PC-9 (cell line): ENCODE measurements at regions not wholly inside any gene's neighbourhood (a gene's known extent, or its start where the extent isn't known, plus 50 kb on each side); places are given as distances from the start of the nearest gene placed in this dataset.

Source experiments
- BruUV-seq: library from RNA; stranded (reverse); fragments of 400-500 nt; replicated peaks from 2 replicates; lab custom pipeline; 2021; lab: Mats Ljungman, UMichigan
- CTCF ChIA-PET: fragments of 300-600 bp; sonication (Branson Sonifier 250); formaldehyde crosslinking; loops from one replicate; lab custom pipeline; 2022; ENCODE audit warnings: antibody characterized with exemption; lab: Charles Lee
- POLR2A ChIA-PET: fragments of 300-600 bp; sonication (Branson Sonifier 250); formaldehyde crosslinking; loops from one replicate; lab custom pipeline; 2022; ENCODE audit warnings: antibody characterized with exemption; ENCODE audit not compliant: unreplicated experiment; lab: Charles Lee
- DNase-seq, 2 experiments: peaks; one replicate each; pipeline versions ENCODE4 v3.0.0 to v3.0.0-alpha.2; 2015 to 2022; ENCODE audit warnings: mixed read lengths in 1 of 2
- H2AFZ ChIP-seq: fragments of 200-600 bp; sonication (generic); 2 replicates; pipeline ENCODE4 v1.8.1; 2017; ENCODE audit warnings: antibody characterized with exemption
- H3F3A ChIP-seq: fragments of 200-600 bp; sonication (generic); 2 replicates; pipeline ENCODE4 v1.8.1; 2017; ENCODE audit warnings: antibody characterized with exemption, mild to moderate bottlenecking, low read depth; ENCODE audit not compliant: insufficient read depth
- H3K27ac ChIP-seq: fragments of 200-600 bp; sonication (generic); 2 replicates; pipeline ENCODE4 v1.6.1; 2016; ENCODE audit warnings: mixed run types
- H3K27me3 ChIP-seq: fragments of 200-600 bp; sonication (generic); 2 replicates; pipeline ENCODE4 v1.6.1; 2016; ENCODE audit warnings: low read depth, mixed run types; ENCODE audit not compliant: insufficient read depth
- H3K36me3 ChIP-seq: fragments of 200-600 bp; sonication (generic); 2 replicates; pipeline ENCODE4 v1.6.1; 2016; ENCODE audit warnings: low read depth, mixed run types
- H3K4me1 ChIP-seq: fragments of 200-600 bp; sonication (generic); replicated peaks from 2 replicates; pipeline ENCODE4 v1.6.1; 2016; ENCODE audit warnings: mixed run types; ENCODE audit not compliant: insufficient read depth
- H3K4me2 ChIP-seq: fragments of 200-600 bp; sonication (generic); 2 replicates; pipeline ENCODE4 v1.6.1; 2017; ENCODE audit warnings: mixed run types
- H3K4me3 ChIP-seq: fragments of 200-600 bp; sonication (generic); 2 replicates; pipeline ENCODE4 v1.6.1; 2016; ENCODE audit warnings: mixed run types
- H3K79me2 ChIP-seq: fragments of 200-600 bp; sonication (generic); 2 replicates; pipeline ENCODE4 v1.6.1; 2017; ENCODE audit warnings: low read depth, mixed run types
- H3K9me2 ChIP-seq: fragments of 200-600 bp; sonication (generic); 2 replicates; pipeline ENCODE4 v1.8.1; 2017; ENCODE audit warnings: mild to moderate bottlenecking; ENCODE audit not compliant: insufficient read depth
- H3K9me3 ChIP-seq: fragments of 200-600 bp; sonication (generic); 2 replicates; pipeline ENCODE4 v1.8.1; 2016; ENCODE audit warnings: low read depth; ENCODE audit not compliant: insufficient read depth
- H4K20me1 ChIP-seq: fragments of 200-600 bp; sonication (generic); 2 replicates; pipeline ENCODE4 v1.8.1; 2017; ENCODE audit not compliant: insufficient read depth
- EZH2 ChIP-seq: fragments of 200-600 bp; sonication (generic); IDR thresholded peaks from 2 replicates; pipeline ENCODE4 v1.8.0; 2017; ENCODE audit warnings: antibody characterized with exemption, low read depth
- intact Hi-C: fragments of 100-400 bp; cut with micrococcal nuclease; formaldehyde crosslinking; loops from one replicate; pipeline ENCODE4 v1.10.0; 2022; ENCODE audit not compliant: unreplicated experiment
- TF ChIP-seq, protein P1 (sequence below): fragments of 200-600 bp; sonication (generic); conservative IDR thresholded peaks from 2 replicates; pipeline ENCODE4 v1.6.1; 2017; ENCODE audit warnings: mixed run types, antibody characterized with exemption, mild to moderate bottlenecking, moderate library complexity

- Histone ChIP-seq H3K4me2 (no peak overlapping the region), H4K20me1 (no peaks in the 10 kb centered on the region), H2AFZ (no peak overlapping the region), H3K4me1 (no peaks in the 10 kb centered on the region), H3K79me2 (no peaks in the 10 kb centered on the region), H3K4me3 (no peak overlapping the region), H3K36me3 (no peaks in the 10 kb centered on the region), H3K9me2 (no peaks in the 10 kb centered on the region), H3K27me3 (no peaks in the 10 kb centered on the region), H3K27ac (no peak overlapping the region), H3F3A (no peaks in the 10 kb centered on the region), H3K9me3 (no peaks in the 10 kb centered on the region)
- ChIA-PET CTCF (no interaction called here), POLR2A (no interaction called here)
- no TSS peak for BruUV-seq
- no peak for DNase-seq
- intact Hi-C loops = no loop called here
- TF ChIP-seq, protein P1, sequence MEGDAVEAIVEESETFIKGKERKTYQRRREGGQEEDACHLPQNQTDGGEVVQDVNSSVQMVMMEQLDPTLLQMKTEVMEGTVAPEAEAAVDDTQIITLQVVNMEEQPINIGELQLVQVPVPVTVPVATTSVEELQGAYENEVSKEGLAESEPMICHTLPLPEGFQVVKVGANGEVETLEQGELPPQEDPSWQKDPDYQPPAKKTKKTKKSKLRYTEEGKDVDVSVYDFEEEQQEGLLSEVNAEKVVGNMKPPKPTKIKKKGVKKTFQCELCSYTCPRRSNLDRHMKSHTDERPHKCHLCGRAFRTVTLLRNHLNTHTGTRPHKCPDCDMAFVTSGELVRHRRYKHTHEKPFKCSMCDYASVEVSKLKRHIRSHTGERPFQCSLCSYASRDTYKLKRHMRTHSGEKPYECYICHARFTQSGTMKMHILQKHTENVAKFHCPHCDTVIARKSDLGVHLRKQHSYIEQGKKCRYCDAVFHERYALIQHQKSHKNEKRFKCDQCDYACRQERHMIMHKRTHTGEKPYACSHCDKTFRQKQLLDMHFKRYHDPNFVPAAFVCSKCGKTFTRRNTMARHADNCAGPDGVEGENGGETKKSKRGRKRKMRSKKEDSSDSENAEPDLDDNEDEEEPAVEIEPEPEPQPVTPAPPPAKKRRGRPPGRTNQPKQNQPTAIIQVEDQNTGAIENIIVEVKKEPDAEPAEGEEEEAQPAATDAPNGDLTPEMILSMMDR = no peak
- TF ChIP-seq EZH2 = no peak
These were observed 242.6 kb upstream of the PAPPA start for GRCh38 chr9:115910959-115911358.

GRCh38 chr9:115912086-115912485 lies 241.5 kb upstream of the PAPPA start:
- no peak for DNase-seq
- Histone ChIP-seq H3K9me3 (no peaks in the 10 kb centered on the region), H3K4me3 (no peak overlapping the region), H3K27ac (no peak overlapping the region), H3K27me3 (no peaks in the 10 kb centered on the region), H2AFZ (no peak overlapping the region), H4K20me1 (no peaks in the 10 kb centered on the region), H3K9me2 (no peaks in the 10 kb centered on the region), H3K79me2 (no peaks in the 10 kb centered on the region), H3K4me2 (no peak overlapping the region), H3F3A (no peaks in the 10 kb centered on the region), H3K36me3 (no peaks in the 10 kb centered on the region), H3K4me1 (no peaks in the 10 kb centered on the region)
- BruUV-seq = no TSS peak
- intact Hi-C loops = no loop called here
- ChIA-PET CTCF (interaction anchor here (0.6 kb wide), 1 partner anchor 316 kb away, joined by 12 read pairs; no protein-coding TSS in a partner anchor), POLR2A (interaction anchor here (0.5 kb wide), 1 partner anchor 298 kb away, joined by 23 read pairs; no protein-coding TSS in a partner anchor)
- no peak for TF ChIP-seq EZH2
- TF ChIP-seq, protein P1 = no peak

GRCh38 chr9:115913696-115914095 lies 239.9 kb upstream of the PAPPA start:
- DNase-seq = no peak
- intact Hi-C loops = no loop called here
- CTCF ChIA-PET = no interaction called here
- H4K20me1 ChIP-seq = no peaks in the 10 kb centered on the region
- H3K79me2 ChIP-seq = no peaks in the 10 kb centered on the region
- no peaks in the 10 kb centered on the region for H3F3A ChIP-seq
- no TSS peak for BruUV-seq
- H3K4me3 ChIP-seq = no peak overlapping the region
- POLR2A ChIA-PET = no interaction called here
- no peak overlapping the region for H3K27ac ChIP-seq
- no peaks in the 10 kb centered on the region for H3K4me1 ChIP-seq
- no peak overlapping the region for H2AFZ ChIP-seq
- H3K27me3 ChIP-seq = no peaks in the 10 kb centered on the region
- no peaks in the 10 kb centered on the region for H3K36me3 ChIP-seq
- H3K4me2 ChIP-seq = no peak overlapping the region
- H3K9me2 ChIP-seq = no peaks in the 10 kb centered on the region
- TF ChIP-seq, protein P1 = no peak
- no peak for TF ChIP-seq EZH2
- no peaks in the 10 kb centered on the region for H3K9me3 ChIP-seq
